HL-60 (cell line): ENCODE measurements at regions not wholly inside any gene's neighbourhood (a gene's known extent, or its start where the extent isn't known, plus 50 kb on each side); places are given as distances from the start of the nearest gene placed in this dataset.

Experiments used
- DNase-seq, 2 experiments: peaks; one replicate each; pipeline ENCODE4 v3.0.0-alpha.2; 2010 to 2020; ENCODE audit warnings: low read depth in 1 of 2, low spot score in 1 of 2
- H3K27ac ChIP-seq: fragments of 250-450 bp; sonication (Bioruptor Pico); replicated peaks from 2 replicates; pipeline ENCODE4 v1.5.1; 2020; ENCODE audit warnings: mild to moderate bottlenecking, moderate library complexity
- H3K27me3 ChIP-seq: fragments of 250-450 bp; sonication (Bioruptor Pico); 2 replicates; pipeline ENCODE4 v1.5.1; 2021; ENCODE audit warnings: mild to moderate bottlenecking, moderate library complexity; ENCODE audit not compliant: insufficient read depth, poor library complexity, severe bottlenecking
- H3K4me3 ChIP-seq: replicated peaks from 2 replicates; pipeline ENCODE4 v1.5.1; 2011; ENCODE audit warnings: mild to moderate bottlenecking, control low read depth, low read length; ENCODE audit not compliant: insufficient read depth
- CTCF ChIP-seq: IDR thresholded peaks from one replicate; pipeline ENCODE4 v1.5.1; 2011; ENCODE audit warnings: low read length, control low read depth, inconsistent platforms; ENCODE audit not compliant: insufficient read depth
- GABPA ChIP-seq: IDR thresholded peaks from 2 replicates; pipeline ENCODE4 v1.6.1; 2012; ENCODE audit warnings: low read depth
- POLR2AphosphoS5 ChIP-seq: IDR thresholded peaks from 2 replicates; pipeline ENCODE4 v1.6.1; 2012; ENCODE audit warnings: low read depth
- REST ChIP-seq: IDR thresholded peaks from 2 replicates; pipeline ENCODE4 v1.6.1; 2012; ENCODE audit warnings: low read depth; ENCODE audit not compliant: insufficient replicate concordance
- SPI1 ChIP-seq: IDR thresholded peaks from 2 replicates; pipeline ENCODE4 v1.6.1; 2012; ENCODE audit warnings: low read depth, mild to moderate bottlenecking, borderline replicate concordance

- TF ChIP-seq CTCF = no peak
- TF ChIP-seq SPI1 = no peak
- no peak for TF ChIP-seq REST
- no peak for TF ChIP-seq GABPA
- no peak for TF ChIP-seq POLR2AphosphoS5
- Histone ChIP-seq H3K4me3 (no peak overlapping the region), H3K27ac (no peak overlapping the region), H3K27me3 (no peaks in the 10 kb centered on the region)
- no peak for DNase-seq
Measured at GRCh38 chr17:72523491-72523890, 402.7 kb downstream of the SOX9 start.

- no peaks in the 10 kb centered on the region for H3K27me3 ChIP-seq
- TF ChIP-seq REST (no peak), CTCF (no peak), GABPA (no peak), SPI1 (no peak), POLR2AphosphoS5 (no peak)
- H3K4me3 ChIP-seq = no peak overlapping the region
- no peak overlapping the region for H3K27ac ChIP-seq
- no peak for DNase-seq
Measured at GRCh38 chr17:72525225-72526015, 404.6 kb downstream of the SOX9 start.

- Histone ChIP-seq H3K4me3 (no peak overlapping the region), H3K27me3 (no peaks in the 10 kb centered on the region), H3K27ac (no peak overlapping the region)
- TF ChIP-seq SPI1 (no peak), REST (no peak), GABPA (no peak), POLR2AphosphoS5 (no peak), CTCF (no peak)
- no peak for DNase-seq
Measured at GRCh38 chr17:72526769-72527168, 405.9 kb downstream of the SOX9 start.
